WTC11 (cell line): ENCODE measurements at regions not wholly inside any gene's neighbourhood (a gene's known extent, or its start where the extent isn't known, plus 50 kb on each side); places are given as distances from the start of the nearest gene placed in this dataset.
A peak's percentile ranks its signal among the peaks of the same experiment; 100 is the strongest.
"Not testable (repeated sequence)": the region's sequence is repeated elsewhere in the genome, so short reads cannot be mapped to it uniquely, and the experiment has no call there.

Source experiments
- ATAC-seq: fragments of 200-7000 bp; cut with Tn5 transposase; 2 replicates; pipeline ENCODE4 v1.10.0; 2021; ENCODE audit warnings: mild to moderate bottlenecking, moderate library complexity
- CTCF ChIA-PET: fragments of 300-600 bp; sonication (Branson Sonifier 250); formaldehyde crosslinking; loops from one replicate; lab custom pipeline; 2021; ENCODE audit warnings: antibody characterized with exemption; lab: Charles Lee
- POLR2A ChIA-PET: fragments of 350-600 bp; sonication (Branson Sonifier 250); formaldehyde crosslinking; loops from one replicate; lab custom pipeline; 2021; ENCODE audit warnings: antibody characterized with exemption; lab: Charles Lee
- DNase-seq: peaks from one replicate; pipeline ENCODE4 v3.0.0; 2021; ENCODE audit warnings: low spot score
- H3K27ac Mint-ChIP-seq: 2 replicates; pipeline ENCODE4 v1.8.0; 2021; ENCODE audit warnings: mixed read lengths
- H3K27me3 Mint-ChIP-seq: 2 replicates; pipeline ENCODE4 v1.8.0; 2021; ENCODE audit warnings: low read depth, mild to moderate bottlenecking, moderate library complexity, mixed read lengths
- H3K36me3 Mint-ChIP-seq: 2 replicates; pipeline ENCODE4 v1.8.0; 2021; ENCODE audit warnings: mixed read lengths
- H3K4me1 Mint-ChIP-seq: 2 replicates; pipeline ENCODE4 v1.8.0; 2022; ENCODE audit warnings: mixed read lengths
- H3K4me3 Mint-ChIP-seq: 2 replicates; pipeline ENCODE4 v1.8.0; 2021; ENCODE audit warnings: mild to moderate bottlenecking, moderate library complexity, mixed read lengths
- H3K9me3 Mint-ChIP-seq: 2 replicates; pipeline ENCODE4 v1.8.0; 2021; ENCODE audit warnings: mixed read lengths
- ATF1 ChIP-seq: sonication (generic); formaldehyde crosslinking; IDR thresholded peaks from 2 replicates; pipeline ENCODE4 v1.8.1; 2023; ENCODE audit warnings: mild to moderate bottlenecking, moderate library complexity, missing genetic modification reagents
- CREB1 ChIP-seq: sonication (generic); formaldehyde crosslinking; IDR thresholded peaks from 2 replicates; pipeline ENCODE4 v1.8.0; 2023; ENCODE audit warnings: mild to moderate bottlenecking, missing genetic modification reagents
- ERG ChIP-seq: fragments of 250-450 bp; sonication (Bioruptor Pico); IDR thresholded peaks from 2 replicates; pipeline ENCODE4 v1.8.0; 2021; ENCODE audit warnings: mild to moderate bottlenecking
- ESRRA ChIP-seq: sonication (generic); formaldehyde crosslinking; IDR thresholded peaks from 2 replicates; pipeline ENCODE4 v1.8.1; 2022; ENCODE audit warnings: mild to moderate bottlenecking, missing genetic modification reagents, borderline replicate concordance
- FOXJ3 ChIP-seq: sonication (generic); formaldehyde crosslinking; IDR thresholded peaks from 2 replicates; pipeline ENCODE4 v1.9.0; 2021; ENCODE audit warnings: missing genetic modification reagents, mild to moderate bottlenecking, borderline replicate concordance
- FOXP4 ChIP-seq: sonication (generic); formaldehyde crosslinking; IDR thresholded peaks from 2 replicates; pipeline ENCODE4 v1.8.0; 2022; ENCODE audit warnings: mild to moderate bottlenecking, missing genetic modification reagents
- HMGA2 ChIP-seq: fragments of 250-450 bp; sonication (Bioruptor Pico); IDR thresholded peaks from 2 replicates; pipeline ENCODE4 v1.4.0; 2021; ENCODE audit warnings: mild to moderate bottlenecking, moderate library complexity
- MYBL2 ChIP-seq: sonication (generic); formaldehyde crosslinking; IDR thresholded peaks from 2 replicates; pipeline ENCODE4 v1.8.1; 2023; ENCODE audit warnings: mild to moderate bottlenecking, moderate library complexity, missing genetic modification reagents
- NR1H2 ChIP-seq: sonication (generic); formaldehyde crosslinking; IDR thresholded peaks from 2 replicates; pipeline ENCODE4 v1.9.0; 2021; ENCODE audit warnings: mild to moderate bottlenecking, moderate library complexity, missing genetic modification reagents
- OVOL2 ChIP-seq: fragments of 250-450 bp; sonication (Bioruptor Pico); IDR thresholded peaks from 2 replicates; pipeline ENCODE4 v1.9.0; 2021; ENCODE audit warnings: mild to moderate bottlenecking, borderline replicate concordance
- RELA ChIP-seq: sonication (generic); formaldehyde crosslinking; IDR thresholded peaks from 2 replicates; pipeline ENCODE4 v1.8.1; 2022; ENCODE audit warnings: missing genetic modification reagents, mild to moderate bottlenecking, borderline replicate concordance
- SOX15 ChIP-seq: fragments of 250-450 bp; sonication (Bioruptor Pico); IDR thresholded peaks from 2 replicates; pipeline ENCODE4 v1.9.0; 2021; ENCODE audit warnings: mild to moderate bottlenecking
- TEAD1 ChIP-seq: sonication (generic); formaldehyde crosslinking; IDR thresholded peaks from 2 replicates; pipeline ENCODE4 v1.8.0; 2022; ENCODE audit warnings: mild to moderate bottlenecking, missing genetic modification reagents
- ZNF121 ChIP-seq: sonication (generic); formaldehyde crosslinking; IDR thresholded peaks from 2 replicates; pipeline ENCODE4 v1.8.0; 2023; ENCODE audit warnings: missing genetic modification reagents
- TF ChIP-seq, protein P1 (sequence below): sonication (generic); formaldehyde crosslinking; IDR thresholded peaks from 2 replicates; pipeline ENCODE4 v1.8.1; 2022; ENCODE audit warnings: low read depth, mild to moderate bottlenecking, moderate library complexity, missing genetic modification reagents, borderline replicate concordance
- TF ChIP-seq, protein P2 (sequence below): sonication (generic); formaldehyde crosslinking; IDR thresholded peaks from 2 replicates; pipeline ENCODE4 v1.8.1; 2022; ENCODE audit warnings: mild to moderate bottlenecking, moderate library complexity, missing genetic modification reagents
- TF ChIP-seq, protein P3 (sequence below): sonication (generic); formaldehyde crosslinking; IDR thresholded peaks from 2 replicates; pipeline ENCODE4 v1.8.1; 2023; ENCODE audit warnings: mild to moderate bottlenecking, missing genetic modification reagents
- TF ChIP-seq, protein P4 (sequence below): sonication (generic); formaldehyde crosslinking; conservative IDR thresholded peaks from 2 replicates; pipeline ENCODE4 v1.8.1; 2022; ENCODE audit warnings: mild to moderate bottlenecking, missing genetic modification reagents
- TF ChIP-seq, protein P5 (sequence below): sonication (generic); formaldehyde crosslinking; IDR thresholded peaks from 2 replicates; pipeline ENCODE4 v1.8.0; 2023; ENCODE audit warnings: missing genetic modification reagents
- TF ChIP-seq, protein P6 (sequence below): sonication (generic); formaldehyde crosslinking; IDR thresholded peaks from 2 replicates; pipeline ENCODE4 v1.8.1; 2023; ENCODE audit warnings: mild to moderate bottlenecking, missing genetic modification reagents, moderate library complexity

DNA sequence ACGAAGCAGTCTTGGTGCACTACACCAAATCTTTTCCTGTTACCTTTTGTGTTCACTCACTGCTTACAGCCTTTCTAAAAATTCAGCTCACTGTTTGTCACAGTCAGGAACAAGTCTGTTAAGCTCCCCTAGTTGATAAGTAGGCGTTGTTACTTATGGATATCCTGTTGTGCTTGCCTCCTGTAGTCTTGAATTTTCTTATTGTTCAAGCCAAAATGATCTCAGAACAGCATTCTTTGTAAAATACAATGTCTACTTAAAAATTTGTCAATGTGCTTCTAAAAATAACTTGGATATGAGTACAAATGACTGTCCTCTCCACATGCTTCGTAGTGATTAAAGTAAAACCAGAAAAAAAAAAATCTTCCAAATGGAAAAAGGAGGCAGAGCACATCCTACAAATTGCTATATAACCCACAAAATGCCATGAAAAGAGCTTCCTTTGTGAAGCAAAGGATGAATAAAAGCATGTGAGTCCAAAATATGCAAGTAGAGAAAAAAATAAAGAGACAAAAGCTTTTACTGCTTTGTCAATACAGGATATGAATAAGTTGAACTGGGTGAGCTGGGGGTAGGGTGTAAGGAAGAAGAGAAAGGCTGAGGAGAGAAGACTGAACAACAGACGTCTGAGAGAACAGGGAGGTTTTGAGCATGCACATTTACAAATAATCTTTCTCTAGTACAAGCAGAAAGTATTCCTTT, 228.9 kb upstream of the ADGRL4 start:
- Mint-ChIP-seq H3K4me1 (peaks cover 31% of the 10 kb centered on the region), H3K9me3 (peaks cover 33% of the 10 kb centered on the region), H3K4me3 (peak overlapping the region; percentile 21; the same call in 1 of the 2 replicates), H3K27me3 (no peaks in the 10 kb centered on the region), H3K27ac (peak overlapping the region; percentile 15), H3K36me3 (peaks cover 30% of the 10 kb centered on the region)
- ChIA-PET POLR2A (no interaction called here), CTCF (interaction anchor here (1.1 kb wide), 1 partner anchor 396 kb away, joined by 3 read pairs; no protein-coding TSS in a partner anchor)
- TF ChIP-seq SOX15 (CRISPR knock-in tag) (no peak), RELA (CRISPR knock-in tag) (no peak), MYBL2 (CRISPR knock-in tag) (no peak), HMGA2 (CRISPR knock-in tag) (no peak), FOXJ3 (CRISPR knock-in tag) (no peak), ERG (CRISPR knock-in tag) (no peak)
- TF ChIP-seq, protein P1, sequence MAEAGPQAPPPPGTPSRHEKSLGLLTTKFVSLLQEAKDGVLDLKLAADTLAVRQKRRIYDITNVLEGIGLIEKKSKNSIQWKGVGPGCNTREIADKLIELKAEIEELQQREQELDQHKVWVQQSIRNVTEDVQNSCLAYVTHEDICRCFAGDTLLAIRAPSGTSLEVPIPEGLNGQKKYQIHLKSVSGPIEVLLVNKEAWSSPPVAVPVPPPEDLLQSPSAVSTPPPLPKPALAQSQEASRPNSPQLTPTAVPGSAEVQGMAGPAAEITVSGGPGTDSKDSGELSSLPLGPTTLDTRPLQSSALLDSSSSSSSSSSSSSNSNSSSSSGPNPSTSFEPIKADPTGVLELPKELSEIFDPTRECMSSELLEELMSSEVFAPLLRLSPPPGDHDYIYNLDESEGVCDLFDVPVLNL (CRISPR knock-in tag): no peak
- TF ChIP-seq, protein P2, sequence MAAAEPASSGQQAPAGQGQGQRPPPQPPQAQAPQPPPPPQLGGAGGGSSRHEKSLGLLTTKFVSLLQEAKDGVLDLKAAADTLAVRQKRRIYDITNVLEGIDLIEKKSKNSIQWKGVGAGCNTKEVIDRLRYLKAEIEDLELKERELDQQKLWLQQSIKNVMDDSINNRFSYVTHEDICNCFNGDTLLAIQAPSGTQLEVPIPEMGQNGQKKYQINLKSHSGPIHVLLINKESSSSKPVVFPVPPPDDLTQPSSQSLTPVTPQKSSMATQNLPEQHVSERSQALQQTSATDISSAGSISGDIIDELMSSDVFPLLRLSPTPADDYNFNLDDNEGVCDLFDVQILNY (CRISPR knock-in tag): no peak
- DNase-seq (no peak), ATAC-seq (peak; percentile 80)

GRCh38 chr1:79232818-79233217, 226.3 kb upstream of the ADGRL4 start:
- H3K27ac Mint-ChIP-seq: no peak overlapping the region
- CTCF ChIA-PET: interaction anchor here (0.7 kb wide), 1 partner anchor 65 kb away, joined by 3 read pairs; no protein-coding TSS in a partner anchor
- ATAC-seq: no peak
- TF ChIP-seq, protein P3, sequence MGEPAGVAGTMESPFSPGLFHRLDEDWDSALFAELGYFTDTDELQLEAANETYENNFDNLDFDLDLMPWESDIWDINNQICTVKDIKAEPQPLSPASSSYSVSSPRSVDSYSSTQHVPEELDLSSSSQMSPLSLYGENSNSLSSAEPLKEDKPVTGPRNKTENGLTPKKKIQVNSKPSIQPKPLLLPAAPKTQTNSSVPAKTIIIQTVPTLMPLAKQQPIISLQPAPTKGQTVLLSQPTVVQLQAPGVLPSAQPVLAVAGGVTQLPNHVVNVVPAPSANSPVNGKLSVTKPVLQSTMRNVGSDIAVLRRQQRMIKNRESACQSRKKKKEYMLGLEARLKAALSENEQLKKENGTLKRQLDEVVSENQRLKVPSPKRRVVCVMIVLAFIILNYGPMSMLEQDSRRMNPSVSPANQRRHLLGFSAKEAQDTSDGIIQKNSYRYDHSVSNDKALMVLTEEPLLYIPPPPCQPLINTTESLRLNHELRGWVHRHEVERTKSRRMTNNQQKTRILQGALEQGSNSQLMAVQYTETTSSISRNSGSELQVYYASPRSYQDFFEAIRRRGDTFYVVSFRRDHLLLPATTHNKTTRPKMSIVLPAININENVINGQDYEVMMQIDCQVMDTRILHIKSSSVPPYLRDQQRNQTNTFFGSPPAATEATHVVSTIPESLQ (CRISPR knock-in tag): no peak
- TF ChIP-seq, protein P4, sequence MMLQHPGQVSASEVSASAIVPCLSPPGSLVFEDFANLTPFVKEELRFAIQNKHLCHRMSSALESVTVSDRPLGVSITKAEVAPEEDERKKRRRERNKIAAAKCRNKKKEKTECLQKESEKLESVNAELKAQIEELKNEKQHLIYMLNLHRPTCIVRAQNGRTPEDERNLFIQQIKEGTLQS (CRISPR knock-in tag): no peak
- TF ChIP-seq, protein P2 (CRISPR knock-in tag): no peak
- TF ChIP-seq ATF1 (CRISPR knock-in tag) (no peak), ESRRA (CRISPR knock-in tag) (no peak), FOXP4 (CRISPR knock-in tag) (no peak), TEAD1 (CRISPR knock-in tag) (no peak), CREB1 (CRISPR knock-in tag) (no peak), NR1H2 (CRISPR knock-in tag) (no peak), ZNF121 (CRISPR knock-in tag) (no peak), OVOL2 (CRISPR knock-in tag) (no peak), FOXJ3 (CRISPR knock-in tag) (no peak)
- TF ChIP-seq, protein P5, sequence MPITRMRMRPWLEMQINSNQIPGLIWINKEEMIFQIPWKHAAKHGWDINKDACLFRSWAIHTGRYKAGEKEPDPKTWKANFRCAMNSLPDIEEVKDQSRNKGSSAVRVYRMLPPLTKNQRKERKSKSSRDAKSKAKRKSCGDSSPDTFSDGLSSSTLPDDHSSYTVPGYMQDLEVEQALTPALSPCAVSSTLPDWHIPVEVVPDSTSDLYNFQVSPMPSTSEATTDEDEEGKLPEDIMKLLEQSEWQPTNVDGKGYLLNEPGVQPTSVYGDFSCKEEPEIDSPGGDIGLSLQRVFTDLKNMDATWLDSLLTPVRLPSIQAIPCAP (CRISPR knock-in tag): no peak
- TF ChIP-seq, protein P6, sequence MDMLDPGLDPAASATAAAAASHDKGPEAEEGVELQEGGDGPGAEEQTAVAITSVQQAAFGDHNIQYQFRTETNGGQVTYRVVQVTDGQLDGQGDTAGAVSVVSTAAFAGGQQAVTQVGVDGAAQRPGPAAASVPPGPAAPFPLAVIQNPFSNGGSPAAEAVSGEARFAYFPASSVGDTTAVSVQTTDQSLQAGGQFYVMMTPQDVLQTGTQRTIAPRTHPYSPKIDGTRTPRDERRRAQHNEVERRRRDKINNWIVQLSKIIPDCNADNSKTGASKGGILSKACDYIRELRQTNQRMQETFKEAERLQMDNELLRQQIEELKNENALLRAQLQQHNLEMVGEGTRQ (CRISPR knock-in tag): no peak
- H3K4me1 Mint-ChIP-seq: peaks cover 31% of the 10 kb centered on the region
- DNase-seq: no peak
- POLR2A ChIA-PET: no interaction called here
- H3K27me3 Mint-ChIP-seq: no peaks in the 10 kb centered on the region
- H3K4me3 Mint-ChIP-seq: no peak overlapping the region
- peaks cover 26% of the 10 kb centered on the region for H3K9me3 Mint-ChIP-seq
- H3K36me3 Mint-ChIP-seq: peaks cover 19% of the 10 kb centered on the region

DNA sequence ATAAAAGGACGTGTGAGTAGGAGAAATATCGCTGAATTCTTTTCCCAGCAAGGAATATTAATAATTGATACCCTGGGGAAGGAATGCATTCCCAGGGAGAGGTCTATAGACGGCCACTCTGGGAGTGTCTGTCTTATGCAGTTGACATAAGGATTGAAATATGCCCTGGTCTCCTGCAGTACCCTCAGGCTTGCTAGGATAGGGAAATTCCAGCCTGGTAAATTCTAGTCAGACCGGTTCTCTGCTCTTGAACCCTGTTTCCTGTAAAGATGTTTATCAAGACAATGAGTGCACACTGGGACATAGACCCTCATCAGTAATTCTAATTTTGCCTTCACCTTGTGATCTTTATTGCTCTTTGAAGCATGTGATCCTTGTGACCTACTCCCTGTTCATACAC, 224.2 kb upstream of the ADGRL4 start:
- H3K27ac Mint-ChIP-seq, POLR2A ChIA-PET, DNase-seq, ATAC-seq, H3K27me3 Mint-ChIP-seq, H3K4me3 Mint-ChIP-seq, CTCF ChIA-PET: not testable (repeated sequence)
- peaks cover 19% of the 10 kb centered on the region for H3K36me3 Mint-ChIP-seq
- peaks cover 24% of the 10 kb centered on the region for H3K4me1 Mint-ChIP-seq
- H3K9me3 Mint-ChIP-seq: peaks cover 26% of the 10 kb centered on the region
